H9 (cell line): ENCODE measurements at regions not wholly inside any gene's neighbourhood (a gene's known extent, or its start where the extent isn't known, plus 50 kb on each side); places are given as distances from the start of the nearest gene placed in this dataset.

Source experiments
- DNase-seq: peaks from one replicate; pipeline ENCODE4 v3.0.0-alpha.2; 2017
- H2AFZ ChIP-seq: one replicate; pipeline ENCODE4 v1.6.1; 2013; ENCODE audit warnings: mild to moderate bottlenecking, low read length, control low read depth, moderate library complexity
- H2AK5ac ChIP-seq: 2 replicates; pipeline ENCODE4 v1.6.1; 2013; ENCODE audit warnings: low read length, control low read depth, mixed read lengths; ENCODE audit not compliant: insufficient read length
- H2BK120ac ChIP-seq: one replicate; pipeline ENCODE4 v1.6.1; 2013; ENCODE audit warnings: low read depth, mild to moderate bottlenecking, low read length, control low read depth, inconsistent platforms; ENCODE audit not compliant: poor library complexity, severe bottlenecking
- H2BK12ac ChIP-seq: 2 replicates; pipeline ENCODE4 v1.6.1; 2013; ENCODE audit warnings: low read length, control low read depth, mixed read lengths, low read depth; ENCODE audit not compliant: insufficient read length
- H2BK15ac ChIP-seq: 2 replicates; pipeline ENCODE4 v1.6.1; 2013; ENCODE audit warnings: low read depth, low read length, control low read depth
- H2BK20ac ChIP-seq: one replicate; pipeline ENCODE4 v1.6.1; 2013; ENCODE audit warnings: low read depth, mild to moderate bottlenecking, low read length, control low read depth, inconsistent platforms; ENCODE audit not compliant: poor library complexity, severe bottlenecking
- H2BK5ac ChIP-seq: 2 replicates; pipeline ENCODE4 v1.6.1; 2013; ENCODE audit warnings: low read length, control low read depth, mixed read lengths; ENCODE audit not compliant: insufficient read length
- H3K14ac ChIP-seq: 2 replicates; pipeline ENCODE4 v1.6.1; 2013; ENCODE audit warnings: low read length, control low read depth; ENCODE audit not compliant: insufficient read depth
- H3K18ac ChIP-seq: 2 replicates; pipeline ENCODE4 v1.6.1; 2013; ENCODE audit warnings: low read depth, mild to moderate bottlenecking, mixed read lengths, low read length, control low read depth; ENCODE audit not compliant: insufficient read length
- H3K23ac ChIP-seq: 2 replicates; pipeline ENCODE4 v1.6.1; 2013; ENCODE audit warnings: low read length, control low read depth, mixed read lengths, low read depth; ENCODE audit not compliant: insufficient read length
- H3K23me2 ChIP-seq: 2 replicates; pipeline ENCODE4 v1.6.1; 2013; ENCODE audit warnings: low read depth, mild to moderate bottlenecking, mixed read lengths, low read length, control low read depth; ENCODE audit not compliant: insufficient read length, poor library complexity, severe bottlenecking
- H3K27ac ChIP-seq: 2 replicates; pipeline ENCODE4 v1.5.1; 2013; ENCODE audit warnings: low read length, control low read depth, mixed read lengths, low read depth; ENCODE audit not compliant: insufficient read length
- H3K27me3 ChIP-seq: 2 replicates; pipeline ENCODE4 v1.6.1; 2013; ENCODE audit warnings: low read length, control low read depth, inconsistent platforms; ENCODE audit not compliant: insufficient read depth
- H3K4ac ChIP-seq: 2 replicates; pipeline ENCODE4 v1.6.1; 2013; ENCODE audit warnings: low read depth, mild to moderate bottlenecking, control low read depth, inconsistent platforms, low read length, moderate library complexity
- H3K4me1 ChIP-seq: 2 replicates; pipeline ENCODE4 v1.6.1; 2013; ENCODE audit warnings: low read length, control low read depth, inconsistent platforms; ENCODE audit not compliant: insufficient read depth
- H3K4me2 ChIP-seq: 2 replicates; pipeline ENCODE4 v1.6.1; 2013; ENCODE audit warnings: low read length, control low read depth, mixed read lengths; ENCODE audit not compliant: insufficient read length, insufficient read depth
- H3K56ac ChIP-seq: 2 replicates; pipeline ENCODE4 v1.6.1; 2013; ENCODE audit warnings: low read depth, mild to moderate bottlenecking, mixed read lengths, low read length, control low read depth; ENCODE audit not compliant: insufficient read length
- H3K79me1 ChIP-seq: 2 replicates; pipeline ENCODE4 v1.6.1; 2013; ENCODE audit warnings: low read depth, mild to moderate bottlenecking, moderate library complexity, low read length, control low read depth, inconsistent platforms; ENCODE audit not compliant: insufficient read depth, poor library complexity, severe bottlenecking
- H3K79me2 ChIP-seq: 2 replicates; pipeline ENCODE4 v1.6.1; 2013; ENCODE audit warnings: low read length, control low read depth, inconsistent platforms; ENCODE audit not compliant: insufficient read depth
- H3K9ac ChIP-seq: 2 replicates; pipeline ENCODE4 v1.6.1; 2013; ENCODE audit warnings: low read length, control low read depth, mixed read lengths; ENCODE audit not compliant: insufficient read length; ENCODE audit errors: extremely low read depth
- H3K9me3 ChIP-seq: one replicate; pipeline ENCODE4 v1.6.1; 2013; ENCODE audit warnings: low read depth, low read length, inconsistent platforms; ENCODE audit not compliant: control insufficient read depth
- H3T11ph ChIP-seq: one replicate; pipeline ENCODE4 v1.6.1; 2013; ENCODE audit warnings: mild to moderate bottlenecking, low read length, control low read depth, inconsistent platforms
- H4K20me1 ChIP-seq: one replicate; pipeline ENCODE4 v1.6.1; 2013; ENCODE audit not compliant: control insufficient read depth, insufficient read length, insufficient read depth
- H4K5ac ChIP-seq: 2 replicates; pipeline ENCODE4 v1.6.1; 2013; ENCODE audit warnings: low read depth, mild to moderate bottlenecking, mixed read lengths, low read length, control low read depth; ENCODE audit not compliant: insufficient read length
- H4K8ac ChIP-seq: replicated peaks from 2 replicates; pipeline ENCODE4 v1.6.1; 2013; ENCODE audit warnings: low read length, control low read depth, mixed read lengths, low read depth; ENCODE audit not compliant: insufficient read length
- H4K91ac ChIP-seq: 2 replicates; pipeline ENCODE4 v1.6.1; 2013; ENCODE audit warnings: low read depth, mild to moderate bottlenecking, moderate library complexity, mixed read lengths, low read length, control low read depth; ENCODE audit not compliant: insufficient read length
- H3K27ac Mint-ChIP-seq, 3 experiments: 2 replicates in 2 of 3; 3 replicates in 1 of 3; pipeline ENCODE4 v1.8.0; 2020 to 2021; ENCODE audit warnings: mixed read lengths in 3 of 3, mild to moderate bottlenecking in 1 of 3, moderate library complexity in 1 of 3
- H3K27me3 Mint-ChIP-seq: 2 replicates; pipeline ENCODE4 v1.8.0; 2021; ENCODE audit warnings: low read depth, mild to moderate bottlenecking, moderate library complexity, mixed read lengths
- H3K36me3 Mint-ChIP-seq, 3 experiments: 2 replicates in 2 of 3; 3 replicates in 1 of 3; pipeline ENCODE4 v1.8.0; 2020 to 2021; ENCODE audit warnings: low read depth in 3 of 3, mixed read lengths in 3 of 3; ENCODE audit not compliant: insufficient read depth in 1 of 3
- H3K4me1 Mint-ChIP-seq, 2 experiments: 2 replicates each; pipeline ENCODE4 v1.8.0; 2020; ENCODE audit warnings: mixed read lengths in 2 of 2
- H3K4me3 Mint-ChIP-seq, 2 experiments: 2 replicates in 1 of 2; 3 replicates in 1 of 2; pipeline ENCODE4 v1.8.0; 2020 to 2021; ENCODE audit warnings: mild to moderate bottlenecking in 2 of 2, mixed read lengths in 2 of 2, moderate library complexity in 1 of 2
- H3K9me3 Mint-ChIP-seq, 2 experiments: 2 replicates in 1 of 2; 3 replicates in 1 of 2; pipeline ENCODE4 v1.8.0; 2020; ENCODE audit warnings: mild to moderate bottlenecking in 2 of 2, mixed read lengths in 2 of 2, moderate library complexity in 1 of 2
- CTCF ChIP-seq: fragments of 200-600 bp; sonication (generic); conservative IDR thresholded peaks from 3 replicates; pipeline ENCODE4 v1.8.0; 2021; ENCODE audit warnings: antibody characterized with exemption, mild to moderate bottlenecking
- WGBS: extraction: QIAGEN DNeasy Blood & Tissue Kit; methylation state at CpG from one replicate; pipeline ENCODE4 v1.1.7; 2013; ENCODE audit warnings: missing lambda C conversion rate, low lambda C conversion rate, mixed read lengths; ENCODE audit not compliant: insufficient read length; ENCODE audit errors: extremely low coverage; 5-methylcytosine and 5-hydroxymethylcytosine counted together

GRCh38 chr11:105432241-105432995 lies 177.5 kb upstream of the GRIA4 start:
- no peaks in the 10 kb centered on the region for H3K27me3 Mint-ChIP-seq
- H3K18ac ChIP-seq, result no peak overlapping the region
- no CpG with 5 or more reads among the region's 3 CpGs for WGBS

More at GRCh38 chr11:105432241-105432995, 177.5 kb upstream of the GRIA4 start:
- H4K8ac ChIP-seq, result no peak overlapping the region
- no peak for TF ChIP-seq CTCF
- DNase-seq, result no peak
- no peak overlapping the region for H2BK15ac ChIP-seq
- Mint-ChIP-seq H3K27ac (no peak overlapping the region), H3K36me3 (no peaks in the 10 kb centered on the region), H3K4me3 (no peak overlapping the region), H3K4me1 (no peaks in the 10 kb centered on the region), H3K9me3 (no peaks in the 10 kb centered on the region)
- H3K56ac ChIP-seq, result no peak overlapping the region
- no peaks in the 10 kb centered on the region for H3K27me3 ChIP-seq
- no peak overlapping the region for H2BK20ac ChIP-seq
- H3K14ac ChIP-seq, result no peak overlapping the region
- no peak overlapping the region for H3K4ac ChIP-seq
- no peak overlapping the region for H2AK5ac ChIP-seq
- H4K91ac ChIP-seq, result no peak overlapping the region
- H3K23ac ChIP-seq, result no peak overlapping the region
- no peaks in the 10 kb centered on the region for H3K23me2 ChIP-seq
- no peak overlapping the region for H3T11ph ChIP-seq
- H3K9me3 ChIP-seq, result no peaks in the 10 kb centered on the region
- H3K79me1 ChIP-seq, result no peaks in the 10 kb centered on the region
- H3K27ac ChIP-seq, result no peak overlapping the region
- H3K4me2 ChIP-seq, result no peak overlapping the region
- no peaks in the 10 kb centered on the region for H4K20me1 ChIP-seq
- no peaks in the 10 kb centered on the region for H3K4me1 ChIP-seq
- H2BK5ac ChIP-seq, result no peak overlapping the region
- no peak overlapping the region for H2BK12ac ChIP-seq
- H4K5ac ChIP-seq, result no peak overlapping the region
- no peaks in the 10 kb centered on the region for H3K79me2 ChIP-seq
- no peak overlapping the region for H2BK120ac ChIP-seq
- no peak overlapping the region for H3K9ac ChIP-seq
- H2AFZ ChIP-seq, result no peak overlapping the region
